ENCODE measurements at regions not wholly inside any gene's neighbourhood (a gene's known extent, or its start where the extent isn't known, plus 50 kb on each side); places are given as distances from the start of the nearest gene placed in this dataset.

DNA sequence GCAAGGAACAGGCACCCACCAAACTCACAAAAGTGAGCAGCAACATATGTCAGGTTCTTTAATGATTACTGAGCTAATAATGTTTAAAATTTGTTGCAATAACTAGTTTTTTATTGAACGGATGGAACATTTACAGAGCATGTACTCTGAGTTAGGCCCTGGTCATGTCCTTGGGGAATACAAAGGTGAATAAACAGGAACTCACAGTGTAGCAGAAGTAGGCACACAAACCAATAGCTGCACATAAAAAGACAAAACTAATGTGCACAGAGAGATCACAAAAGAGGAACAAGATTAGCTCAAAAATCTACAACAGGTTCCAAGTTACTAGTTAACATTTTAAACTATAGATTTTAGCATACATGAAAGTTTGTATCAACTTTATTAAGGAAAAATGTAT lies 505.3 kb upstream of the PPP2R3A start:
- Histone ChIP-seq H3K27me3 (ENCODE audit: control insufficient read depth in 4 of 4, insufficient read depth in 4 of 4, low read length in 3 of 4) (peaks cover 0 to 5% (median 0%) of the 10 kb centered on the region in 4 donors), H3K27ac (ENCODE audit: low read depth in 1 of 2, low read length in 2 of 2) (no peak overlapping the region), H3K9ac (ENCODE audit: low read depth in 1 of 2, low read length in 2 of 2) (no peak overlapping the region), H3K4me3 (ENCODE audit: low read depth in 1 of 3, low read length in 3 of 3) (no peak overlapping the region), H3K9me3 (ENCODE audit: control insufficient read depth in 4 of 4, low read length in 3 of 4) (no peaks in the 10 kb centered on the region), H3K4me1 (ENCODE audit: control insufficient read depth in 4 of 4, insufficient read depth in 4 of 4, low read length in 3 of 4) (no peaks in the 10 kb centered on the region), H3K36me3 (ENCODE audit: control insufficient read depth in 4 of 4, insufficient read depth in 3 of 4, low read depth in 1 of 4, low read length in 3 of 4) (no peaks in the 10 kb centered on the region)
- no peak for DNase-seq (ENCODE audit: low spot score)
- TF ChIP-seq TAF1 (conservative IDR thresholded peaks at IDR 0.05) (no peak), SP1 (IDR thresholded peaks at IDR 0.05) (no peak), HNF4A (conservative IDR thresholded peaks at IDR 0.05) (no peak), YY1 (IDR thresholded peaks at IDR 0.05) (no peak), NR2F2 (IDR thresholded peaks at IDR 0.05) (no peak), EGR1 (IDR thresholded peaks at IDR 0.05; ENCODE audit: low read depth in 2 of 2) (no peak), HNF4G (IDR thresholded peaks at IDR 0.05) (no peak), RAD21 (IDR thresholded peaks at IDR 0.05) (no peak)
- TF ChIP-seq, protein P1, sequence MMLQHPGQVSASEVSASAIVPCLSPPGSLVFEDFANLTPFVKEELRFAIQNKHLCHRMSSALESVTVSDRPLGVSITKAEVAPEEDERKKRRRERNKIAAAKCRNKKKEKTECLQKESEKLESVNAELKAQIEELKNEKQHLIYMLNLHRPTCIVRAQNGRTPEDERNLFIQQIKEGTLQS (IDR thresholded peaks at IDR 0.05), result no peak
- 74% methylated on average over 1 of the region's 1 CpG for WGBS

DNA sequence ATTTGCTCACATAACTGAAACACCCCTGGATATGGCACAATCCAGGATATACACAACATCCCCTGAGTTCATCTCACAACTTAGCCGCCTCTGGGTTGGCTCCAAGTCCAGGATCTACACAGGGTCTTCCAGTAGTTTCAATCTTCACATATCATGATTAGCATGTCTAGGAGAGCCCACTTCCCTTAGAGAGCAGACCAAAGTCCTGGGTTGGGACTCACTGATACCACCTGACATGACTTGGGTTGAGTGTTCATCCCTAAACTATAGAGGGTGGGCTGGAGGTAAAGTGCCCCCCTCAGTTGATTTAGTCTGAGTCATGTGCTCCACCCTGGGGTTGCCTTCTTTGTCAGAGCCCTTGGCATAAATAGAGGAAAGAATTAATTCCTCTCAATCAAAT lies 493.6 kb upstream of the PPP2R3A start:
- no peaks in the 10 kb centered on the region for H3K36me3 ChIP-seq (ENCODE audit: control insufficient read depth in 4 of 4, insufficient read depth in 3 of 4, low read depth in 1 of 4, low read length in 3 of 4)
- no peak overlapping the region for H3K27ac ChIP-seq (ENCODE audit: low read depth in 1 of 2, low read length in 2 of 2)
- no peak overlapping the region for H3K4me3 ChIP-seq (ENCODE audit: low read depth in 1 of 3, low read length in 3 of 3)
- TF ChIP-seq, protein P1 (IDR thresholded peaks at IDR 0.05), result no peak
- TF ChIP-seq, protein P2, sequence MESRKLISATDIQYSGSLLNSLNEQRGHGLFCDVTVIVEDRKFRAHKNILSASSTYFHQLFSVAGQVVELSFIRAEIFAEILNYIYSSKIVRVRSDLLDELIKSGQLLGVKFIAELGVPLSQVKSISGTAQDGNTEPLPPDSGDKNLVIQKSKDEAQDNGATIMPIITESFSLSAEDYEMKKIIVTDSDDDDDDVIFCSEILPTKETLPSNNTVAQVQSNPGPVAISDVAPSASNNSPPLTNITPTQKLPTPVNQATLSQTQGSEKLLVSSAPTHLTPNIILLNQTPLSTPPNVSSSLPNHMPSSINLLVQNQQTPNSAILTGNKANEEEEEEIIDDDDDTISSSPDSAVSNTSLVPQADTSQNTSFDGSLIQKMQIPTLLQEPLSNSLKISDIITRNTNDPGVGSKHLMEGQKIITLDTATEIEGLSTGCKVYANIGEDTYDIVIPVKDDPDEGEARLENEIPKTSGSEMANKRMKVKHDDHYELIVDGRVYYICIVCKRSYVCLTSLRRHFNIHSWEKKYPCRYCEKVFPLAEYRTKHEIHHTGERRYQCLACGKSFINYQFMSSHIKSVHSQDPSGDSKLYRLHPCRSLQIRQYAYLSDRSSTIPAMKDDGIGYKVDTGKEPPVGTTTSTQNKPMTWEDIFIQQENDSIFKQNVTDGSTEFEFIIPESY (IDR thresholded peaks at IDR 0.05), result no peak
- TF ChIP-seq EGR1 (IDR thresholded peaks at IDR 0.05; ENCODE audit: low read depth in 2 of 2) (no peak), FOXA1 (IDR thresholded peaks at IDR 0.05) (no peak), JUND (IDR thresholded peaks at IDR 0.05) (no peak), RAD21 (IDR thresholded peaks at IDR 0.05) (no peak), YY1 (IDR thresholded peaks at IDR 0.05) (no peak), SP1 (IDR thresholded peaks at IDR 0.05) (no peak), HNF4A (conservative IDR thresholded peaks at IDR 0.05) (no peak), FOXA2 (IDR thresholded peaks at IDR 0.05) (no peak), HNF4G (IDR thresholded peaks at IDR 0.05) (no peak), GABPA (IDR thresholded peaks at IDR 0.05 in 1 of 2, conservative IDR thresholded peaks at IDR 0.05 in 1 of 2) (no peak), TAF1 (conservative IDR thresholded peaks at IDR 0.05) (no peak), NR2F2 (IDR thresholded peaks at IDR 0.05) (no peak), RXRA (IDR thresholded peaks at IDR 0.05) (no peak)
- TF ChIP-seq, protein P3, sequence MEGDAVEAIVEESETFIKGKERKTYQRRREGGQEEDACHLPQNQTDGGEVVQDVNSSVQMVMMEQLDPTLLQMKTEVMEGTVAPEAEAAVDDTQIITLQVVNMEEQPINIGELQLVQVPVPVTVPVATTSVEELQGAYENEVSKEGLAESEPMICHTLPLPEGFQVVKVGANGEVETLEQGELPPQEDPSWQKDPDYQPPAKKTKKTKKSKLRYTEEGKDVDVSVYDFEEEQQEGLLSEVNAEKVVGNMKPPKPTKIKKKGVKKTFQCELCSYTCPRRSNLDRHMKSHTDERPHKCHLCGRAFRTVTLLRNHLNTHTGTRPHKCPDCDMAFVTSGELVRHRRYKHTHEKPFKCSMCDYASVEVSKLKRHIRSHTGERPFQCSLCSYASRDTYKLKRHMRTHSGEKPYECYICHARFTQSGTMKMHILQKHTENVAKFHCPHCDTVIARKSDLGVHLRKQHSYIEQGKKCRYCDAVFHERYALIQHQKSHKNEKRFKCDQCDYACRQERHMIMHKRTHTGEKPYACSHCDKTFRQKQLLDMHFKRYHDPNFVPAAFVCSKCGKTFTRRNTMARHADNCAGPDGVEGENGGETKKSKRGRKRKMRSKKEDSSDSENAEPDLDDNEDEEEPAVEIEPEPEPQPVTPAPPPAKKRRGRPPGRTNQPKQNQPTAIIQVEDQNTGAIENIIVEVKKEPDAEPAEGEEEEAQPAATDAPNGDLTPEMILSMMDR (IDR thresholded peaks at IDR 0.05; ENCODE audit: low read depth, low read length, missing input control), result no peak
- no peaks in the 10 kb centered on the region for H3K4me1 ChIP-seq (ENCODE audit: control insufficient read depth in 4 of 4, insufficient read depth in 4 of 4, low read length in 3 of 4)
- peaks cover 0 to 5% (median under 1%) of the 10 kb centered on the region in 4 donors for H3K27me3 ChIP-seq (ENCODE audit: control insufficient read depth in 4 of 4, insufficient read depth in 4 of 4, low read length in 3 of 4)
- no peak for DNase-seq (ENCODE audit: low spot score)
- no peak overlapping the region for H3K9ac ChIP-seq (ENCODE audit: low read depth in 1 of 2, low read length in 2 of 2)
- H3K9me3 ChIP-seq (ENCODE audit: control insufficient read depth in 4 of 4, low read length in 3 of 4), result peaks cover 0 to 5% (median 0%) of the 10 kb centered on the region in 4 donors
- WGBS, result 84% methylated on average over 1 of the region's 1 CpG

Measured in liver (tissue), 8 donors.